ENCODE measurements at regions not wholly inside any gene's neighbourhood (a gene's known extent, or its start where the extent isn't known, plus 50 kb on each side); places are given as distances from the start of the nearest gene placed in this dataset.

DNA sequence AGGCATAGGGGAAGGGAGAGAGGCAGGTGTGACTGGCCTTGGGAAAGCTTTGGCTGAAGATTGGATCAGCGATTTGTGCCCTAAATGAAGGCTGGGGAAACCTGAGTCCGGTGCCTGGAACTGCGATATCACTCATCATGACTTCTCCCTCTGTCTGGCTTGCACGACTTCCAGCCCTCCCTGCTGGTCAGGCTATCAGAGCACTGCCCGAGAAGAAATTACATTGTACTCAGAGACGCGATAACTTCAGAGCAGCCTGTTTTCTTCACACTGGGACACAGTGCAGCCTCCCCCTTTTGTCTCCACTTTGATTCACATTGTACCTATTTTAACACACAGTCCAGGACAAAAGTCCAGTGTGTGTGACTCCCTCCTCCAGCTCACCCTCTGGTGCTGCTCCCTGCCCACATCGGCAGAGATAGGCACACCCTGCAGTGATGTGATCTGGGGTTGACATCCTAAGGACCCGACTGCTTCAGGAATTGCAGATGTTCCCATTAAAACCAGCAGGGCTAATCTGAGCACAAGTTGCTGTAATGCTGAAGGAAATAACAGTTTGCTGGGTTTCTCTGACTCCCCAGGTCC is 62.1 kb upstream of the CADM1 start:
- intact Hi-C loops (cut with micrococcal nuclease) = no loop called here
- Mint-ChIP-seq H3K36me3 (no peaks in the 10 kb centered on the region), H3K27ac (no peak overlapping the region), H3K4me1 (no peaks in the 10 kb centered on the region), H3K27me3 (ENCODE audit: low read depth in 3 of 3) (peaks cover 0 to 6% (median 0%) of the 10 kb centered on the region in 3 donors), H3K4me3 (no peak overlapping the region), H3K9me3 (peaks cover 0 to 7% (median 2%) of the 10 kb centered on the region in 7 donors)
- no peaks in the 10 kb centered on the region for H3K27me3 ChIP-seq (ENCODE audit: control insufficient read depth in 2 of 2, insufficient read depth in 2 of 2, low read length in 2 of 2)
- no peak overlapping the region for H3K27ac ChIP-seq (ENCODE audit: low read depth in 1 of 2, low read length in 2 of 2)
- 46% methylated on average over 7 of the region's 9 CpGs for WGBS (ENCODE audit: insufficient coverage)
- H3K79me2 ChIP-seq (ENCODE audit: insufficient read depth, low read length) = no peaks in the 10 kb centered on the region
- no peaks in the 10 kb centered on the region for H3K4me1 ChIP-seq (ENCODE audit: control insufficient read depth in 1 of 2, insufficient read depth in 2 of 2, low read length in 2 of 2)
- H3K9ac ChIP-seq (ENCODE audit: insufficient read depth, low read length, poor library complexity, severe bottlenecking) = no peak overlapping the region
- DNase-seq = no peak
- no peaks in the 10 kb centered on the region for H3K9me3 ChIP-seq (replicated peaks in 1 of 2; ENCODE audit: control insufficient read depth in 1 of 2, insufficient read depth in 1 of 2, low read length in 2 of 2)
- H3K4me3 ChIP-seq (replicated peaks in 1 of 3; ENCODE audit: low read depth in 2 of 3, low read length in 3 of 3) = no peak overlapping the region
- no peaks in the 10 kb centered on the region for H4K20me1 ChIP-seq (ENCODE audit: insufficient read depth, low read length)
- H3K4me2 ChIP-seq (replicated peaks; ENCODE audit: extremely low read depth, low read length, poor library complexity, severe bottlenecking) = no peak overlapping the region
- TF ChIP-seq, protein P1, sequence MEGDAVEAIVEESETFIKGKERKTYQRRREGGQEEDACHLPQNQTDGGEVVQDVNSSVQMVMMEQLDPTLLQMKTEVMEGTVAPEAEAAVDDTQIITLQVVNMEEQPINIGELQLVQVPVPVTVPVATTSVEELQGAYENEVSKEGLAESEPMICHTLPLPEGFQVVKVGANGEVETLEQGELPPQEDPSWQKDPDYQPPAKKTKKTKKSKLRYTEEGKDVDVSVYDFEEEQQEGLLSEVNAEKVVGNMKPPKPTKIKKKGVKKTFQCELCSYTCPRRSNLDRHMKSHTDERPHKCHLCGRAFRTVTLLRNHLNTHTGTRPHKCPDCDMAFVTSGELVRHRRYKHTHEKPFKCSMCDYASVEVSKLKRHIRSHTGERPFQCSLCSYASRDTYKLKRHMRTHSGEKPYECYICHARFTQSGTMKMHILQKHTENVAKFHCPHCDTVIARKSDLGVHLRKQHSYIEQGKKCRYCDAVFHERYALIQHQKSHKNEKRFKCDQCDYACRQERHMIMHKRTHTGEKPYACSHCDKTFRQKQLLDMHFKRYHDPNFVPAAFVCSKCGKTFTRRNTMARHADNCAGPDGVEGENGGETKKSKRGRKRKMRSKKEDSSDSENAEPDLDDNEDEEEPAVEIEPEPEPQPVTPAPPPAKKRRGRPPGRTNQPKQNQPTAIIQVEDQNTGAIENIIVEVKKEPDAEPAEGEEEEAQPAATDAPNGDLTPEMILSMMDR (IDR thresholded peaks at IDR 0.05) = no peak
- H2AFZ ChIP-seq (ENCODE audit: insufficient read depth, low read depth, low read length, poor library complexity, severe bottlenecking) = no peak overlapping the region
- no peaks in the 10 kb centered on the region for H3K36me3 ChIP-seq (replicated peaks in 1 of 2; ENCODE audit: control insufficient read depth in 1 of 2, insufficient read depth in 2 of 2, low read length in 2 of 2)

GRCh38 chr11:115564851-115565250 is 60.6 kb upstream of the CADM1 start:
- Histone ChIP-seq H4K20me1 (ENCODE audit: insufficient read depth, low read length) (no peaks in the 10 kb centered on the region), H3K4me3 (replicated peaks in 1 of 3; ENCODE audit: low read depth in 2 of 3, low read length in 3 of 3) (no peak overlapping the region), H3K9me3 (replicated peaks in 1 of 2; ENCODE audit: control insufficient read depth in 1 of 2, insufficient read depth in 1 of 2, low read length in 2 of 2) (no peaks in the 10 kb centered on the region), H3K27ac (ENCODE audit: low read depth in 1 of 2, low read length in 2 of 2) (no peak overlapping the region), H2AFZ (ENCODE audit: insufficient read depth, low read depth, low read length, poor library complexity, severe bottlenecking) (no peak overlapping the region), H3K4me2 (replicated peaks; ENCODE audit: extremely low read depth, low read length, poor library complexity, severe bottlenecking) (no peak overlapping the region), H3K27me3 (ENCODE audit: control insufficient read depth in 2 of 2, insufficient read depth in 2 of 2, low read length in 2 of 2) (no peaks in the 10 kb centered on the region), H3K9ac (ENCODE audit: insufficient read depth, low read length, poor library complexity, severe bottlenecking) (no peak overlapping the region), H3K79me2 (ENCODE audit: insufficient read depth, low read length) (no peaks in the 10 kb centered on the region), H3K4me1 (ENCODE audit: control insufficient read depth in 1 of 2, insufficient read depth in 2 of 2, low read length in 2 of 2) (no peaks in the 10 kb centered on the region), H3K36me3 (replicated peaks in 1 of 2; ENCODE audit: control insufficient read depth in 1 of 2, insufficient read depth in 2 of 2, low read length in 2 of 2) (no peaks in the 10 kb centered on the region)
- no peak for DNase-seq
- H3K4me3 Mint-ChIP-seq = no peak overlapping the region
- H3K27ac Mint-ChIP-seq = no peak overlapping the region
- H3K27me3 Mint-ChIP-seq (ENCODE audit: low read depth in 3 of 3) = peaks cover 0 to 4% (median 0%) of the 10 kb centered on the region in 3 donors
- no peaks in the 10 kb centered on the region for H3K36me3 Mint-ChIP-seq
- intact Hi-C loops (cut with micrococcal nuclease) = no loop called here
- peaks cover 0 to 10% (median 2%) of the 10 kb centered on the region in 7 donors for H3K9me3 Mint-ChIP-seq
- WGBS (ENCODE audit: insufficient coverage) = 84% methylated on average over 8 of the region's 8 CpGs
- H3K4me1 Mint-ChIP-seq = no peaks in the 10 kb centered on the region
- TF ChIP-seq, protein P1 (IDR thresholded peaks at IDR 0.05) = no peak

Measured in CD14-positive monocyte (primary cell).